Sigmoid colon (tissue), 6 donors: ENCODE measurements at regions not wholly inside any gene's neighbourhood (a gene's known extent, or its start where the extent isn't known, plus 50 kb on each side); places are given as distances from the start of the nearest gene placed in this dataset.

Experiments
- DNase-seq: peaks from one replicate; pipeline ENCODE4 v3.0.0-alpha.2; 2019
- H3K27ac ChIP-seq, 4 donors: fragments of 200-600 bp; sonication (generic); one replicate each; pipeline ENCODE4 v1.5.1; 2016 to 2019; ENCODE audit warnings: mild to moderate bottlenecking in 1 of 4
- H3K27me3 ChIP-seq, 3 donors: fragments of 200-600 bp; sonication (generic); one replicate each; pipeline ENCODE4 v1.5.1; 2019; ENCODE audit warnings: mild to moderate bottlenecking in 1 of 3
- H3K36me3 ChIP-seq, 4 donors: fragments of 200-600 bp; sonication (generic); one replicate each; pipeline ENCODE4 v1.5.1; 2016 to 2019
- H3K4me1 ChIP-seq, 4 donors: fragments of 200-600 bp; sonication (generic); one replicate each; pipeline ENCODE4 v1.5.1; 2017 to 2019
- H3K4me3 ChIP-seq, 4 donors: fragments of 200-600 bp; sonication (generic); one replicate each; pipeline ENCODE4 v1.5.1; 2017 to 2019; ENCODE audit warnings: mild to moderate bottlenecking in 2 of 4, moderate library complexity in 1 of 4
- H3K9me3 ChIP-seq, 4 donors: fragments of 200-600 bp in 3 of 4; sonication (generic) in 3 of 4; one replicate each; pipeline versions ENCODE4 v1.5.1 to v1.6.1; 2013 to 2019
- EP300 ChIP-seq, 4 donors: sonication (generic); formaldehyde crosslinking; IDR thresholded peaks; one replicate each; pipeline ENCODE4 v1.6.1; 2017; ENCODE audit warnings: antibody characterized with exemption in 4 of 4
- POLR2A ChIP-seq, 2 donors: fragments of 450-650 bp; IDR thresholded peaks; one replicate each; pipeline ENCODE4 v1.6.1; 2016; ENCODE audit warnings: antibody characterized with exemption in 2 of 2, mild to moderate bottlenecking in 2 of 2, moderate library complexity in 2 of 2
- POLR2AphosphoS5 ChIP-seq, 4 donors: sonication (generic); formaldehyde crosslinking; IDR thresholded peaks; one replicate each; pipeline ENCODE4 v1.6.1; 2017; ENCODE audit warnings: antibody characterized with exemption in 4 of 4
- WGBS, 2 donors: extraction: QIAGEN DNeasy Blood & Tissue Kit; methylation state at CpG; one replicate each; pipeline ENCODE4 v1.1.7; 2013; 5-methylcytosine and 5-hydroxymethylcytosine counted together
- intact Hi-C: fragments of 100-400 bp; cut with DNase I; formaldehyde crosslinking; loops from one replicate; pipeline ENCODE4 v1.15.1; 2023
- TF ChIP-seq, protein P1 (sequence below), 4 experiments: fragments of 450-650 bp in 3 of 4; fragments of 200-600 bp in 1 of 4; IDR thresholded peaks; one replicate each; pipeline ENCODE4 v1.5.1; 2016 to 2019; ENCODE audit warnings: antibody characterized with exemption in 4 of 4, mild to moderate bottlenecking in 3 of 4, moderate library complexity in 2 of 4
- donor health status: healthy with polysubstance abuse.
- donor health status: healthy.

DNA sequence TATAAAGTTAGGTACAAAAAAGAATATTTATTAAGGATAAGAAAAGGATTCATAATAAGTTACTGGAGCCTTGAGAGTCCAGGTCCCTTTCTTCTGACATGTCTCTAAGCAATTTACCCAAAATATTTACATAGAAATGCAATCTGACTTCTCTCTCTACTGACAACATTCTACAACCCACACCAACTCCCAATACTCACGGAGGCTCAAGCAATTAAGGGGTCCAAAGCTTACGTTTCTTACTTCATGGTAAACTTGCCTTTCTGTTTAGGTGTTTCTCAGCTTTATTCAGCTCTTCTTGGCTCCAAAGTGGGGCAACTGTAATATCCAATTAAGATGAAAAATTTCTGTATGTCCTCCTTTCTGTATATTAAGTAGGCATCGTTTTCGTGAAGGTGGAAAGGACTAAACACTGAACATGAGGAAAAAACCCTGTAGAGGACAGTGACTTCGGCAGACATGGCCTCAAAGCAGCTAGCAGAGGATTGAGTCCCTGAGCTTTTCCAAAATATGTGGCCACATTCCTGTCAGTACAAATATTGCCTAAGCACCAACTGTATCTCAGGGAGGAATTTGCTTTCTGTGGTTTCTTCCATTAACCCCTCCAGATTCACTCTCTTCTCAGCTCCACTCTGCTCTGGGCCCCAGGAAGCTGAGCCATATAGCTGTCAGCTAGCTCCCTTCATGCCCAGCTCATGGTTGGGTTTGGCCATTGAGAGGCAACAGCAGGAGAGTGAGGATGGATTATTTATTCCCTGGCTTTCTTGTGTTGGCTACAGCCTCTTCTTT lies 67.9 kb upstream of the GLS start:
- DNase-seq = no peak
- H3K27ac ChIP-seq = no peak overlapping the region
- H3K4me3 ChIP-seq = no peak overlapping the region
- no peaks in the 10 kb centered on the region for H3K9me3 ChIP-seq
- H3K4me1 ChIP-seq = peaks cover 0 to 7% (median 3%) of the 10 kb centered on the region in 4 donors
- no peaks in the 10 kb centered on the region for H3K27me3 ChIP-seq
- TF ChIP-seq, protein P1, sequence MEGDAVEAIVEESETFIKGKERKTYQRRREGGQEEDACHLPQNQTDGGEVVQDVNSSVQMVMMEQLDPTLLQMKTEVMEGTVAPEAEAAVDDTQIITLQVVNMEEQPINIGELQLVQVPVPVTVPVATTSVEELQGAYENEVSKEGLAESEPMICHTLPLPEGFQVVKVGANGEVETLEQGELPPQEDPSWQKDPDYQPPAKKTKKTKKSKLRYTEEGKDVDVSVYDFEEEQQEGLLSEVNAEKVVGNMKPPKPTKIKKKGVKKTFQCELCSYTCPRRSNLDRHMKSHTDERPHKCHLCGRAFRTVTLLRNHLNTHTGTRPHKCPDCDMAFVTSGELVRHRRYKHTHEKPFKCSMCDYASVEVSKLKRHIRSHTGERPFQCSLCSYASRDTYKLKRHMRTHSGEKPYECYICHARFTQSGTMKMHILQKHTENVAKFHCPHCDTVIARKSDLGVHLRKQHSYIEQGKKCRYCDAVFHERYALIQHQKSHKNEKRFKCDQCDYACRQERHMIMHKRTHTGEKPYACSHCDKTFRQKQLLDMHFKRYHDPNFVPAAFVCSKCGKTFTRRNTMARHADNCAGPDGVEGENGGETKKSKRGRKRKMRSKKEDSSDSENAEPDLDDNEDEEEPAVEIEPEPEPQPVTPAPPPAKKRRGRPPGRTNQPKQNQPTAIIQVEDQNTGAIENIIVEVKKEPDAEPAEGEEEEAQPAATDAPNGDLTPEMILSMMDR (IDR thresholded peaks at IDR 0.05) = no peak
- no peak for TF ChIP-seq POLR2AphosphoS5 (IDR thresholded peaks at IDR 0.05)
- no peak for TF ChIP-seq POLR2A (IDR thresholded peaks at IDR 0.05)
- intact Hi-C loops = no loop called here
- H3K36me3 ChIP-seq = no peaks in the 10 kb centered on the region
- WGBS, 2 donors = 76 to 84% methylated on average over 5 of the region's 5 CpGs

DNA sequence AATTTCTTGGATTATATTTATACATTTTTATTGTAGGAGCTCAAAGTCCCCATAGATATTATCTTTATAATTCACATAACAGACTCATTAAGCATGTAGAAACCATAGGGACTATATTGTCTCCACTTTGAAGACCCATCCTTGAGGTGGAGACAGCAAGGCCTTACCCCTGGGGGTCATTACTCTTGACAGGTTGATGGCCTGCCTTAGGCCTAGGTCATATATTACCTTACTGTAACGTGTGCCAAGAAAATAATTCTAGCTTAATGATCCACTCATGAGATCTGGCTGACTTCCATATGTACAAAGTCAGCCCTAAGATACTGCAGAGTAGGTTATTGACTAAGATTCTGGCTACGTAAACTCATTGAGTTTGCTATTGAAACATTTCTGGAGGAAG lies 65.4 kb upstream of the GLS start:
- H3K4me3 ChIP-seq = no peak overlapping the region
- no peaks in the 10 kb centered on the region for H3K36me3 ChIP-seq
- no peak for DNase-seq
- no peaks in the 10 kb centered on the region for H3K27me3 ChIP-seq
- H3K9me3 ChIP-seq = no peaks in the 10 kb centered on the region
- H3K4me1 ChIP-seq = peaks cover 0 to 20% (median 15%) of the 10 kb centered on the region in 4 donors
- no peak overlapping the region for H3K27ac ChIP-seq
- TF ChIP-seq, protein P1 (IDR thresholded peaks at IDR 0.05) = no peak
- TF ChIP-seq POLR2A (IDR thresholded peaks at IDR 0.05) = no peak
- TF ChIP-seq EP300 (IDR thresholded peaks at IDR 0.05) = no peak
- no peak for TF ChIP-seq POLR2AphosphoS5 (IDR thresholded peaks at IDR 0.05)
- 17 to 62% methylated on average over 2 of the region's 2 CpGs for WGBS, 2 donors
- intact Hi-C loops = no loop called here

DNA sequence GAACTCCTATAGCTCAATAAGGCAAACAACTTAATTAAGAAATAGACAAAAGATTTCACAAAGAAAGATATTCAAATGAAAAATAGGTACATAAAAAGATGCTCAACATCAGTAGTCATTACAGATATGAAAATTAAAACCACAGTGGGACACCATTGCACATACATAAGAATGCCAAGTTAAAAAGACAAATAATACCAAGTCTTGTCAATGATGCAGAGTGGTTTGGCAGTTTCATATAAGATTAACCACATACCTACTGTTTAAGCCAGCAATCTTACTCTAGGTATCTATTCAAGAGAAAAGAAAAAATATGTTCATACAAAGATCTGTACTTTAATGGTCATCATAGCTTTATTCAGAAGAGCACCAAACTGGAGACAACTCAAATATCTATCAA lies 63.5 kb upstream of the GLS start:
- Histone ChIP-seq H3K4me1 (peaks cover 0 to 28% (median 17%) of the 10 kb centered on the region in 4 donors), H3K36me3 (no peaks in the 10 kb centered on the region), H3K4me3 (no peak overlapping the region), H3K27ac (no peak overlapping the region), H3K27me3 (no peaks in the 10 kb centered on the region), H3K9me3 (no peaks in the 10 kb centered on the region)
- intact Hi-C loops = no loop called here
- DNase-seq = no peak
- TF ChIP-seq POLR2A (IDR thresholded peaks at IDR 0.05) (no peak), EP300 (IDR thresholded peaks at IDR 0.05) (no peak)

DNA sequence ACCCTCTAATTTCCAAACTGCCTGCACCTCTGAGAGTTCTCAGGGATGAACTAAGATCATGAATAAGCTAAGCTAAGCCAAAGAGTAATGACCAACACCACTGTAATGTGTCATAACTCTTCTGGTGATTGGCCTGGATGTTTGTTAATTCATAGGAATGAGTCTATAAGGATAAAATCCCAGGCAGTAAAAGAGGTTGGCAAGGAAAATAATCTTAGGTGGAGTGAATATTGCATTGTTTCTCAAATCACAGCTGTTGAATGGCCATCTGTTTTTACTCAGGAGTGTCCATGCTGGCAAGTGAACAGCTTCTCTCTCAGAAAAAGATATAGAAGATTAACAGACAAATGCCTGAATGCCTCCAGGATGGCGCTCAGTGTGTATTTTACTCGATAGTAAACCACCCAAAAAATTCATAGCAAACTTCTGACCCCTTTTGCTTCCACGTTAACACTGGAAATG lies 60.8 kb upstream of the GLS start:
- no peaks in the 10 kb centered on the region for H3K27me3 ChIP-seq
- H3K4me3 ChIP-seq = no peak overlapping the region
- peak overlapping the region; percentile 7 to 59 (median 46) for H3K27ac ChIP-seq
- H3K36me3 ChIP-seq = no peaks in the 10 kb centered on the region
- 11 to 54% methylated on average over 3 of the region's 3 CpGs for WGBS, 2 donors
- peaks cover 0 to 21% (median 14%) of the 10 kb centered on the region in 4 donors for H3K4me1 ChIP-seq
- peaks cover 0 to 3% (median 0%) of the 10 kb centered on the region in 4 donors for H3K9me3 ChIP-seq
- intact Hi-C loops = no loop called here
- TF ChIP-seq, protein P1 (IDR thresholded peaks at IDR 0.05) = no peak
- TF ChIP-seq EP300 (IDR thresholded peaks at IDR 0.05) = no peak
- peak; percentile 25 to 80 (median 66) for TF ChIP-seq POLR2AphosphoS5 (IDR thresholded peaks at IDR 0.05)
- TF ChIP-seq POLR2A (IDR thresholded peaks at IDR 0.05) = no peak
- no peak for DNase-seq

DNA sequence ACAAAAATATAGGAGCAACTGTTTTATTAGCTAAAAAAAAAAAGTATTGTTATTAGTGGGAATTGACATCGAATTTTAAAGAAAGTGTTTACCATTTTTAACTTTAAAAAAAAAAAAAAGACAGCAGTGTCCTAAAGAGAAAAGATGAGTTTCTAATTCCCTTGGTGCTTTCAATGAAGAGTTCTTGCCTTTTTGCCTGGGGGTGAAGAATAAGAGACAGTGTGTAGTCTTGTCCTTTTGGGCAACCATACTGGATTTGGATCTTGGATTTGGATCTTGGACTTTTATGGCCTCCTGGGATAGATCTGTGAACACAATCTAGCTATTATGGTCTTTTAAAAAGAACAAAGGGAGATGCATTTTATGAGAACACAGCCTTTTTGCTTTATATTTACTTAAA lies 60.2 kb upstream of the GLS start:
- Histone ChIP-seq H3K36me3 (no peaks in the 10 kb centered on the region), H3K4me3 (no peak overlapping the region), H3K9me3 (peaks cover 0 to 3% (median 0%) of the 10 kb centered on the region in 4 donors), H3K4me1 (peaks cover 0 to 21% (median 14%) of the 10 kb centered on the region in 4 donors), H3K27me3 (no peaks in the 10 kb centered on the region), H3K27ac (peak overlapping the region in 2 of 4 donors; percentile 50 to 59)
- 67 to 88% methylated on average over 1 of the region's 1 CpG for WGBS, 2 donors
- intact Hi-C loops = no loop called here
- no peak for DNase-seq
- TF ChIP-seq POLR2AphosphoS5 (IDR thresholded peaks at IDR 0.05) (no peak), POLR2A (IDR thresholded peaks at IDR 0.05) (no peak), EP300 (IDR thresholded peaks at IDR 0.05) (no peak)
- TF ChIP-seq, protein P1 (IDR thresholded peaks at IDR 0.05) = no peak
